ENCODE measurements at regions not wholly inside any gene's neighbourhood (a gene's known extent, or its start where the extent isn't known, plus 50 kb on each side); places are given as distances from the start of the nearest gene placed in this dataset.

DNA sequence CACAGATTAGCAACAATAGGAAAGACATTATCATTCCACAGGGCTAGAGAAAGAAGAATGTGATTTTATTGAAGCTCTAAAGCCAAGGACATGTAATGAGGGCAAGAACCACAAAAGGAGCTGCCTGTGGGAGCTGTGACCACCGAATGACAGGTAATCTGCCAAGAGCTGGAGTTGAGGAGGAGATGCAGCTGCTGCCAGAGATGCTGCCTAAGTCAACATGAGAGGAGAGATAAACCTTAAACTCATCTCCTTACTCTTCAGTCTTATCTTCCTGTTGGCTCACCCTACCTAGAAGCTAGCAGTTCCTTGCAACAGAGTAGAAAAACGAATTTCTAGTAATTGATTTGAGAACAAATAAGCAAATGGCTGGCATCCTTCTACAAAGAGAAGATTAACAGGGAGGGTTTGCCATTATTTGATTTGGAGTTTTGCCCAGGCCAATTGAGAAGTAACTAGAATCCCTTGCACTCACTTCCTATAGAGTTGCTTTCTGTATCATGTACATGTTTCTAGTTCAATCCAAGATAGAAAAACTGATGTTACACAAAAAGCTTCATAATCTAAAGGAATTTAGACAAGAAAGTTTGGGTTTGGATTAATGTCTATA lies 539.2 kb downstream of the TLE1 start:
- TF ChIP-seq, protein P1, sequence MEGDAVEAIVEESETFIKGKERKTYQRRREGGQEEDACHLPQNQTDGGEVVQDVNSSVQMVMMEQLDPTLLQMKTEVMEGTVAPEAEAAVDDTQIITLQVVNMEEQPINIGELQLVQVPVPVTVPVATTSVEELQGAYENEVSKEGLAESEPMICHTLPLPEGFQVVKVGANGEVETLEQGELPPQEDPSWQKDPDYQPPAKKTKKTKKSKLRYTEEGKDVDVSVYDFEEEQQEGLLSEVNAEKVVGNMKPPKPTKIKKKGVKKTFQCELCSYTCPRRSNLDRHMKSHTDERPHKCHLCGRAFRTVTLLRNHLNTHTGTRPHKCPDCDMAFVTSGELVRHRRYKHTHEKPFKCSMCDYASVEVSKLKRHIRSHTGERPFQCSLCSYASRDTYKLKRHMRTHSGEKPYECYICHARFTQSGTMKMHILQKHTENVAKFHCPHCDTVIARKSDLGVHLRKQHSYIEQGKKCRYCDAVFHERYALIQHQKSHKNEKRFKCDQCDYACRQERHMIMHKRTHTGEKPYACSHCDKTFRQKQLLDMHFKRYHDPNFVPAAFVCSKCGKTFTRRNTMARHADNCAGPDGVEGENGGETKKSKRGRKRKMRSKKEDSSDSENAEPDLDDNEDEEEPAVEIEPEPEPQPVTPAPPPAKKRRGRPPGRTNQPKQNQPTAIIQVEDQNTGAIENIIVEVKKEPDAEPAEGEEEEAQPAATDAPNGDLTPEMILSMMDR (IDR thresholded peaks at IDR 0.05; ENCODE audit: borderline replicate concordance, control extremely low read depth, extremely low read depth, insufficient read depth, missing control alignments), result no peak
- DNase-seq (ENCODE audit: low spot score), result no peak
- in situ Hi-C loops (cut with MboI; ENCODE audit: low sequenced_read_pairs, unreplicated experiment), result no loop called here

DNA sequence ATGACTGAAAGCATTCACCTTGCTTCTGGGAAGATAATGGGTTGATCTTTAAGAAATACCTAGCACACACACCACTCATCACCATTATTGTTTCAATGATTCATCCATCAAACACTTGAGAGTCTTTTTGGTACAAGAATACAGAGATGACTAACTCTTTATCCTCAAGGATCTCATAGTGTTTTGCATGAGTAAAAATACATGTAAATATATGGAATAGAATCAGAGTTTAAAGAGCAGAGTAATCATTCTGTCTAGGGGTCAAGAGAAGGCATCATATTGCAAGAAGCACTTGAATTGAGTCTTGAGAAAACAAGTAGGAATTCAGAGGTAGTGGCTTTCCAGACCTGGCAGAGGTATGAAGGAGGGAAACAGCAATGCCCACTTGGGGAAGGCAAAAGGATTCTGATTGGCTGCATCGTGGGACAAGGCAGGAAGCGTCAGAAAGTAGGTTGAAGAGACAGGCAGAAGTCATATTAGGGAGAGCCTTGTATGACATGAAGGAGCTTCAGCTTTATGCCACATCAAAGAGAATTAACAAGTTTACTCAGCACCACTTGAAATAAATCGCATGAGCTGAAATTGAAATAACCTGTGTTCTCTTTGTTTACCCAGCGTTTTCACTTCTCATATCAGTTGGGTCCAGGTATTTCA lies 542.5 kb downstream of the TLE1 start:
- no peak for DNase-seq (ENCODE audit: low spot score)
- in situ Hi-C loops (cut with MboI; ENCODE audit: low sequenced_read_pairs, unreplicated experiment), result no loop called here
- TF ChIP-seq, protein P1 (IDR thresholded peaks at IDR 0.05; ENCODE audit: borderline replicate concordance, control extremely low read depth, extremely low read depth, insufficient read depth, missing control alignments), result no peak

DNA sequence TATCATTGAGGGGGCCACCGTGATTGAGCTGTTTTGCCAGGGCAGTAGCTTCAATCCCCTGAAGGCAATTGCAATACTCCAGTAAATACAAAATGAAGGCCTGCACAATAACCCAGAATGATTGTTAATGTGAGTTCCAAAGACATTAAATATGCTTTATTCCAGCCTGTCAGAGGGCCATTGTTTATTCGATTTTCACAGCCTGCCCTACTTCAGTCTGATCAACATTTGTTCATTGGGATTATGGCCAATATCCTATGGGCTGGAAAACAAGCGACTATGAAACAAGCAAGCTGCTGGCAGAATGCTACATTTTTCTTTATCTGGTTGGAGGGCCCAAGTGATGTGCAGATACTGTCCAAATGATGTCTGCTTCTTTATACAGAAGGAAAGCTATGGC lies 543.1 kb downstream of the TLE1 start:
- in situ Hi-C loops (cut with MboI; ENCODE audit: low sequenced_read_pairs, unreplicated experiment), result no loop called here
- TF ChIP-seq, protein P1 (IDR thresholded peaks at IDR 0.05; ENCODE audit: borderline replicate concordance, control extremely low read depth, extremely low read depth, insufficient read depth, missing control alignments), result no peak
- no peak for DNase-seq (ENCODE audit: low spot score)

DNA sequence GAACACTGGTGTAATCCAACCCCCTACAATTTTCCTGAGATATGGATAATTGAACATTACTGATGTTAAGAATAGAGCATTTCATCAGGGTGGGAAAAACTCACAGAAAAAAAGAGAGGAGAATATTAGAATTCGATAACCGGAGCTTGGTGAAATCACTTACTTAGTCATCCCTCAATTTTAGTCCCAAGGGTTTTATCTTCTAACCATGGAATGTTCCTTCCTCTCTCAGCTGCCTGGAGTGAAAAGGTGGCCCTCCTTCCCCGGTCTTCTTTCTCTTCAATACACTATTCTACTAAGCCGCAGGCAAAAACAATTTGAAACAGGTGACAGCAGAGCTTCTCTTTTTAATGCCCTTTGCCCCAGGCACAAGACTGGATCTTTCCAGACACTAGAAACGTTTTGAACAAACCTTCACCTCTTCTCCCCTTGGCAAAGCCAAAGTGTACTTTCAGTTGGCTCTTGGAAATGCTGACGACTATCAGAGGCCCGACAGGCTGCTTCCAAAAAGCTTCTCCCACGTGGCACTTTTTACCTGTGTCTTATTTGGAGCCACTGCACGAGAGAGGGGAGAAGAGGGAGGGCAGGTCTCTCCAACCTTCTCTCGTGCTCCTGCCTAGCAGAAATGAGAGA lies 543.9 kb downstream of the TLE1 start:
- TF ChIP-seq, protein P1 (IDR thresholded peaks at IDR 0.05; ENCODE audit: borderline replicate concordance, control extremely low read depth, extremely low read depth, insufficient read depth, missing control alignments), result no peak
- no peak for DNase-seq (ENCODE audit: low spot score)
- in situ Hi-C loops (cut with MboI; ENCODE audit: low sequenced_read_pairs, unreplicated experiment), result no loop called here

DNA sequence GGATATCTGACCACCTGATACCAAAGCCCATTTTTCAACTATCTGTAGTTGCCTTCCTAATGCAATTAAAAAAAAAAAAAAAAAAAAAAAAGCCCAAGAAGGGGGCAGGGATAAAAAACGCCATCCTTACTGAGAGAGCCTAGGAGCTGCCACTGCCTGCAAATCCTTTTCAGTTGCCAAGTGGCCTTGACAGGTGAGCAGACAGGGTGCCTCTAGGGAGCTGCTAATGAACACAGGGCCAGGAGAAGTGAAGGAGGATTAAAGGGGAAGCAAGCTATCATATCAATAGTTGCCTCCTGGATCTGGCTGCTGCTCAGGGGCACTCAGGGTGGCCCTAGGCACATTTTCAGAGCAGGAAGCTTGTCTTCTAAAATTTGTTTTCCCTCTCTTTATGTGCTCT lies 547.4 kb downstream of the TLE1 start:
- in situ Hi-C loops (cut with MboI; ENCODE audit: low sequenced_read_pairs, unreplicated experiment), result no loop called here
- TF ChIP-seq, protein P1 (IDR thresholded peaks at IDR 0.05; ENCODE audit: borderline replicate concordance, control extremely low read depth, extremely low read depth, insufficient read depth, missing control alignments), result no peak
- DNase-seq (ENCODE audit: low spot score), result no peak

DNA sequence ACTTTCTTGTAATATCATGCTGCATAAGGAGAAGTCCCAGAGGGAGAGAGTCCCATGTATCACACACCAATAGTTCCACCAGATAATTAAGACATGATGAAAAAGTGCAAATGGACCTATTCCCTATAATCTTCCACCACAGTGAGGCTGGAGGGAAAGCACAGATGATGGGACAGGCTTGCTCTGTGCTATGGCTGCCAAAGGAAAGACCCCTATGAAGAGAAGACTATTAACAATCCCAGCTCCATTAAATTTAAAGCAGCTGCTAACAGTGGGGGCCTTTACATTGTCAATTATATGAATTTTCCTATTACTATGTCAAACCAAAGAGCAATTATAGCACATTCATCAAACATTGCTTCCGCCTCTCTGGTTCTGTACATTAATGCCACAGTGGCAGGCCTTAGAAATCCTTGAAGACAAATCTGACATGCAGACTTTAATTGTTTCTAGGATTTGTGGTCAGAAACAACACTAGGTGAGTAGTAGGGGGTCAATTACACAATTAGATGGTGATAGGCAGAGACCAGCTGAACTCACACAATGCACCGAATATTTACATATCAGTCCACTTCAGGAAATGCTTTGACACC lies 551.3 kb downstream of the TLE1 start:
- TF ChIP-seq, protein P1 (IDR thresholded peaks at IDR 0.05; ENCODE audit: borderline replicate concordance, control extremely low read depth, extremely low read depth, insufficient read depth, missing control alignments), result no peak
- no peak for DNase-seq (ENCODE audit: low spot score)
- in situ Hi-C loops (cut with MboI; ENCODE audit: low sequenced_read_pairs, unreplicated experiment), result no loop called here

All from GM13976 (cell line).